H1 (cell line): ENCODE measurements at regions not wholly inside any gene's neighbourhood (a gene's known extent, or its start where the extent isn't known, plus 50 kb on each side); places are given as distances from the start of the nearest gene placed in this dataset.

Experiments used
- CTCF ChIA-PET: fragments of 300-600 bp; sonication (Branson Sonifier 250); formaldehyde crosslinking; loops from one replicate; lab custom pipeline; 2021; ENCODE audit not compliant: partially characterized antibody; lab: Charles Lee
- POLR2A ChIA-PET: fragments of 300-600 bp; sonication (Branson Sonifier 250); formaldehyde crosslinking; loops from one replicate; lab custom pipeline; 2021; ENCODE audit warnings: inconsistent platforms; ENCODE audit not compliant: partially characterized antibody; lab: Charles Lee
- DNase-seq, 2 experiments: peaks; one replicate each; pipeline versions ENCODE4 v3.0.0 to v3.0.0-alpha.2; 2010 to 2022; ENCODE audit warnings: low spot score in 2 of 2, low read depth in 1 of 2, mixed read lengths in 1 of 2
- FAIRE-seq: peaks from 2 replicates; lab custom pipeline; 2011; peaks lifted over from hg19 to GRCh38; lab: Jason Lieb, UNC
- H2AFZ ChIP-seq: 2 replicates; pipeline ENCODE4 v1.8.1; 2012; ENCODE audit warnings: low read length, inconsistent platforms
- H2AK5ac ChIP-seq: 2 replicates; pipeline ENCODE4 v1.6.1; 2013; ENCODE audit warnings: low read depth, low read length
- H2BK120ac ChIP-seq: replicated peaks from 2 replicates; pipeline ENCODE3; 2013; ENCODE audit warnings: low read depth, low read length, inconsistent platforms
- H2BK12ac ChIP-seq: 2 replicates; pipeline ENCODE4 v1.6.1; 2013; ENCODE audit warnings: low read depth, low read length
- H2BK15ac ChIP-seq: 2 replicates; pipeline ENCODE4 v1.6.1; 2013; ENCODE audit warnings: low read length
- H2BK20ac ChIP-seq: 2 replicates; pipeline ENCODE4 v1.6.1; 2013; ENCODE audit warnings: low read length
- H2BK5ac ChIP-seq: 2 replicates; pipeline ENCODE4 v1.6.1; 2013; ENCODE audit warnings: low read depth, low read length
- H3K14ac ChIP-seq: 2 replicates; pipeline ENCODE4 v1.6.1; 2013; ENCODE audit warnings: inconsistent platforms; ENCODE audit not compliant: insufficient read length
- H3K18ac ChIP-seq: 2 replicates; pipeline ENCODE4 v1.6.1; 2013; ENCODE audit warnings: low read length; ENCODE audit errors: extremely low read depth
- H3K23ac ChIP-seq: 2 replicates; pipeline ENCODE4 v1.6.1; 2013; ENCODE audit warnings: inconsistent platforms; ENCODE audit not compliant: insufficient read length
- H3K23me2 ChIP-seq: 2 replicates; pipeline ENCODE4 v1.6.1; 2013; ENCODE audit warnings: low read depth, low read length
- H3K27ac ChIP-seq: 2 replicates; pipeline ENCODE4 v1.6.1; 2011; ENCODE audit warnings: low read depth, low read length, inconsistent platforms
- H3K27me3 ChIP-seq, 4 experiments: replicated peaks in 1 of 4; 1 replicate in 1 of 4; 2 replicates in 3 of 4; pipeline versions ENCODE4 v1.6.1 to v1.8.1; 2011 to 2013; ENCODE audit warnings: low read length in 3 of 4, mild to moderate bottlenecking in 3 of 4, inconsistent platforms in 2 of 4, mixed read lengths in 2 of 4, moderate library complexity in 1 of 4; ENCODE audit not compliant: control insufficient read depth in 3 of 4, insufficient read depth in 3 of 4; ENCODE audit errors: extremely low read depth in 1 of 4
- H3K36me3 ChIP-seq, 4 experiments: 2 replicates each; pipeline versions ENCODE4 v1.6.1 to v1.8.1; 2011 to 2013; ENCODE audit warnings: mild to moderate bottlenecking in 4 of 4, low read length in 3 of 4, moderate library complexity in 2 of 4, control low read depth in 1 of 4, inconsistent platforms in 1 of 4; ENCODE audit not compliant: insufficient read depth in 4 of 4, control insufficient read depth in 2 of 4
- H3K4ac ChIP-seq: replicated peaks from 2 replicates; pipeline ENCODE3; 2013; ENCODE audit warnings: low read length, low read depth, mixed read lengths, inconsistent platforms; ENCODE audit not compliant: insufficient read length
- H3K4me1 ChIP-seq, 4 experiments: replicated peaks in 1 of 4; 1 replicate in 1 of 4; 2 replicates in 3 of 4; pipeline versions ENCODE4 v1.6.1 to v1.8.1; 2011 to 2013; ENCODE audit warnings: low read length in 3 of 4, inconsistent platforms in 2 of 4, mixed read lengths in 1 of 4; ENCODE audit not compliant: insufficient read depth in 4 of 4, control insufficient read depth in 3 of 4
- H3K4me2 ChIP-seq, 2 experiments: 2 replicates each; pipeline versions ENCODE4 v1.6.1 to v1.8.1; 2011 to 2013; ENCODE audit warnings: low read depth in 2 of 2, low read length in 2 of 2, control low read depth in 1 of 2, inconsistent platforms in 1 of 2, mild to moderate bottlenecking in 1 of 2; ENCODE audit not compliant: insufficient read depth in 1 of 2
- H3K4me3 ChIP-seq, 4 experiments: fragments of 200-600, 300-600 bp in 1 of 4; sonication (generic), shearing (Covaris generic), sonication (Bioruptor Twin) in 1 of 4; 2 replicates each; pipeline versions ENCODE4 v1.5.1 to v1.8.1; 2011 to 2016; ENCODE audit warnings: low read length in 4 of 4, low read depth in 3 of 4, control low read depth in 2 of 4, inconsistent platforms in 2 of 4, mild to moderate bottlenecking in 2 of 4, mixed read lengths in 1 of 4, moderate library complexity in 1 of 4; ENCODE audit not compliant: insufficient read depth in 2 of 4; ENCODE audit errors: extremely low read depth in 1 of 4
- H3K56ac ChIP-seq: replicated peaks from 2 replicates; pipeline ENCODE3; 2013; ENCODE audit warnings: low read depth, mild to moderate bottlenecking, mixed read lengths, low read length, inconsistent platforms; ENCODE audit not compliant: insufficient read length
- H3K79me1 ChIP-seq: 2 replicates; pipeline ENCODE4 v1.6.1; 2013; ENCODE audit warnings: low read depth, low read length, control low read depth
- H3K79me2 ChIP-seq, 2 experiments: 2 replicates each; pipeline versions ENCODE4 v1.6.1 to v1.8.1; 2012 to 2013; ENCODE audit warnings: low read length in 2 of 2, mild to moderate bottlenecking in 2 of 2, inconsistent platforms in 1 of 2; ENCODE audit not compliant: insufficient read depth in 2 of 2, control insufficient read depth in 1 of 2
- H3K9ac ChIP-seq, 4 experiments: replicated peaks in 1 of 4; 1 replicate in 1 of 4; 2 replicates in 3 of 4; pipeline versions ENCODE4 v1.6.1 to v1.8.1; 2011 to 2013; ENCODE audit warnings: low read depth in 3 of 4, low read length in 3 of 4, control low read depth in 2 of 4, mild to moderate bottlenecking in 2 of 4, moderate library complexity in 2 of 4, inconsistent platforms in 1 of 4; ENCODE audit errors: extremely low read depth in 1 of 4
- H3K9me3 ChIP-seq, 2 experiments: 2 replicates each; pipeline versions ENCODE4 v1.6.1 to v1.8.1; 2012 to 2013; ENCODE audit warnings: mild to moderate bottlenecking in 2 of 2, moderate library complexity in 2 of 2, control low read depth in 1 of 2, inconsistent platforms in 1 of 2, low read depth in 1 of 2, low read length in 1 of 2, mixed read lengths in 1 of 2; ENCODE audit not compliant: insufficient read depth in 2 of 2
- H4K20me1 ChIP-seq, 2 experiments: replicated peaks in 1 of 2; 2 replicates each; pipeline versions ENCODE3 to v1.8.1; 2011 to 2013; ENCODE audit warnings: inconsistent platforms in 2 of 2, low read length in 2 of 2, mild to moderate bottlenecking in 1 of 2; ENCODE audit not compliant: insufficient read depth in 2 of 2, control insufficient read depth in 1 of 2
- H4K5ac ChIP-seq: 2 replicates; pipeline ENCODE4 v1.6.1; 2013; ENCODE audit warnings: low read length, low read depth, mixed read lengths, inconsistent platforms; ENCODE audit not compliant: insufficient read length
- H4K8ac ChIP-seq: 2 replicates; pipeline ENCODE4 v1.8.0; 2013; ENCODE audit warnings: mild to moderate bottlenecking, moderate library complexity, low read length, inconsistent platforms; ENCODE audit not compliant: insufficient read depth; ENCODE audit errors: extremely low read depth
- H4K91ac ChIP-seq: replicated peaks from 2 replicates; pipeline ENCODE3; 2013; ENCODE audit warnings: low read length, mixed read lengths, inconsistent platforms; ENCODE audit not compliant: insufficient read length
- CEBPB ChIP-seq: IDR thresholded peaks from 2 replicates; pipeline ENCODE4 v1.6.1; 2012; ENCODE audit warnings: low read depth, low read length
- EZH2 ChIP-seq: fragments of 200-600 bp; sonication (generic); IDR thresholded peaks from 2 replicates; pipeline ENCODE4 v1.7.1; 2012; ENCODE audit warnings: low read depth, mild to moderate bottlenecking, moderate library complexity, low read length, inconsistent platforms; ENCODE audit not compliant: severe bottlenecking
- HDAC6 ChIP-seq: IDR thresholded peaks from one replicate; pipeline ENCODE4 v1.7.1; 2012; ENCODE audit warnings: low read depth, mild to moderate bottlenecking, inconsistent platforms, low read length, moderate library complexity
- SAP30 ChIP-seq: fragments of 300-600 bp; sonication (generic); IDR thresholded peaks from 2 replicates; pipeline ENCODE4 v1.7.1; 2012; ENCODE audit warnings: low read length, moderate library complexity, mild to moderate bottlenecking, inconsistent platforms; ENCODE audit not compliant: insufficient read depth, insufficient replicate concordance
- WGBS, 2 experiments: shearing (Covaris generic) in 1 of 2; methylation state at CpG; one replicate each; pipeline versions ENCODE4 v1.1.6 to v1.1.7; 2013 to 2015; ENCODE audit warnings: low lambda C conversion rate in 2 of 2, mixed read lengths in 2 of 2, inconsistent platforms in 1 of 2, low coverage in 1 of 2, missing lambda C conversion rate in 1 of 2; ENCODE audit not compliant: insufficient replicate concordance in 2 of 2, insufficient coverage in 1 of 2, insufficient read length in 1 of 2; ENCODE audit errors: extremely low coverage in 1 of 2, missing lambda C conversion rate in 1 of 2; 5-methylcytosine and 5-hydroxymethylcytosine counted together

DNA sequence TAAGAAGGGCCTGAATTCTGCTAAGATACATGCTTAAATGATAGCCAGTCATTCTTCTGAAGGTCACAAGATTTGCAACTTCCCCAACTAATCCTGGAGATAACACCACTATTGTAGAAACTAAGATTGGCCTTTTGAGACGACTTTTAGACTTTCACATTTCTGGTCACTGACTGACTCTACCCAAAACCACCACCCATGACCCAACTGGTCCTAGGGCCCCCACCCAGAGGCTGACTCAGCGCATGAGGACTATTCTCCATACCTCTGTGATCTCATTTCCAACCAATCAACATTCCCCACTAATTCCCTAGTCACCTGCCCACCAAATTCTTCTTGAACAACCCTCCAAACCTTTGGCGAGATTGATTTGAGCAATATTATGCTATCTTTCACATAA, 1299.0 kb downstream of the CDH11 start:
- CTCF ChIA-PET = interaction anchor here (0.7 kb wide), 1 partner anchor 23 kb away, joined by 3 read pairs; no protein-coding TSS in a partner anchor
- no peak overlapping the region for H2AFZ ChIP-seq
- H3K9me3 ChIP-seq = peaks cover 0 to 4% of the 10 kb centered on the region in 2 experiments; a peak in 2 of 4 replicates
- no peak overlapping the region for H3K4ac ChIP-seq
- no peak overlapping the region for H3K4me2 ChIP-seq
- H2BK5ac ChIP-seq = no peak overlapping the region
- FAIRE-seq = no peak
- H4K20me1 ChIP-seq = no peaks in the 10 kb centered on the region
- no peaks in the 10 kb centered on the region for H3K79me1 ChIP-seq
- H2BK120ac ChIP-seq = no peak overlapping the region
- H4K8ac ChIP-seq = no peak overlapping the region
- H2BK15ac ChIP-seq = no peak overlapping the region
- no peak for DNase-seq
- WGBS, 2 experiments = 94% methylated on average over 3 of the region's 3 CpGs; no CpG with 5 or more reads in 1 of the 2 experiments
- no peak overlapping the region for H4K91ac ChIP-seq
- H3K9ac ChIP-seq = no peak overlapping the region
- TF ChIP-seq CEBPB = no peak
- TF ChIP-seq HDAC6 = no peak
- TF ChIP-seq EZH2 = no peak
- TF ChIP-seq SAP30 = no peak
- H3K79me2 ChIP-seq = no peaks in the 10 kb centered on the region
- POLR2A ChIA-PET = no interaction called here
- H3K23me2 ChIP-seq = no peaks in the 10 kb centered on the region
- no peak overlapping the region for H3K56ac ChIP-seq
- no peak overlapping the region for H3K27ac ChIP-seq
- no peaks in the 10 kb centered on the region; a peak in 1 of 8 replicates for H3K36me3 ChIP-seq
- no peak overlapping the region for H2AK5ac ChIP-seq
- H3K18ac ChIP-seq = no peak overlapping the region
- no peak overlapping the region for H2BK20ac ChIP-seq
- no peak overlapping the region for H2BK12ac ChIP-seq
- no peak overlapping the region for H3K4me3 ChIP-seq
- H3K23ac ChIP-seq = no peak overlapping the region
- H3K4me1 ChIP-seq = no peaks in the 10 kb centered on the region
- H4K5ac ChIP-seq = no peak overlapping the region
- H3K27me3 ChIP-seq = no peaks in the 10 kb centered on the region
- H3K14ac ChIP-seq = no peak overlapping the region
